ENCODE measurements at regions not wholly inside any gene's neighbourhood (a gene's known extent, or its start where the extent isn't known, plus 50 kb on each side); places are given as distances from the start of the nearest gene placed in this dataset.
"Not testable (repeated sequence)": the region's sequence is repeated elsewhere in the genome, so short reads cannot be mapped to it uniquely, and the experiment has no call there.

DNA sequence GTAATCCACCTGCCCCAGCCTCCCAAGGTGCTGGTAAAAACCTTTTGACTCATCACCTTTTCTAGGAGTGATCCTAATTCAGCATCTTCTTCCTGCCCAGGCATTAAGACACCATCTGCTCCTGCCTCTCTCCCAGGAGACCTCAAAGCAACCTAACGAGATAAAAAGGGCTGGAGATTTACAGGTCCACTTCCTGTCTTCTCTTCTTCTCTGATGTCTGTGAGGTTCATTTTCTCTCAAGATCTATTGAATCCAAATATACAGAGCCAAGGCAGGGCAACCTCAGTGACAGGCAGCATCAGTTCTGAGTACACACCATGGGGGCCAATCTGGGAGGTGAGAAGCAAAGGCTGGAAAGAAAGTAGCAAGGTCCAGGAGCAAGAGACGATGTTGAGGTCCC lies 219.4 kb downstream of the SETD4 start:
- DNase-seq: no peak

DNA sequence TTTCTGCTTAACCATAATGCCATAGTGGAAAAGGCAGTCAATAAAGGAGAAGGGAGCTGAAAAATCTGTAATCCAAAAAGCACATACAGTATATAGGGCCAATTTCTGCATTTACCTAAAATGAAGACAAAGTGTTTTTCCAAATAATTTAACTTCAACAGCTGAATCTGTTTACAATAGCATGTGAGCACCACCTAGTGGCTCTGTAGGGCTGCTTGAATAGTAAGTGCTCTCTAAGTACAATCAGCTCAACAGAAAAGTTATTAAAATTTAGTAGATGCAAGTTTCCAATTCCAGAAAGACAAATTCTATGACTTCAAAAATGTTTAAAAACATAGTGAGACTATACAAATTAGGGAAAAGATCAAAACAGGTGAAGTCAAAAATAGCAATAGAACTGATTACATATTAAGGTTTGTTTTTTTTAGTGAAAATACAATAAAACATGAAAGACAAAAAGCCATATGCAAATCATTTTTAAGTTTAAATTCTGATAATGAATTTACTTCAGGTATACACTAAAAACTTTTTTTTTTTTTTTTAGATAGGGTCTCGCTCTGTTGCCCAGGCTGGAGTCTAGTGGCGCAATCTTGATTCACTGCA lies 220.0 kb downstream of the SETD4 start:
- DNase-seq: peak; percentile 87

- DNase-seq: no peak
Observed at GRCh38 chr21:35838987-35839763, 221.2 kb downstream of the SETD4 start.

DNA sequence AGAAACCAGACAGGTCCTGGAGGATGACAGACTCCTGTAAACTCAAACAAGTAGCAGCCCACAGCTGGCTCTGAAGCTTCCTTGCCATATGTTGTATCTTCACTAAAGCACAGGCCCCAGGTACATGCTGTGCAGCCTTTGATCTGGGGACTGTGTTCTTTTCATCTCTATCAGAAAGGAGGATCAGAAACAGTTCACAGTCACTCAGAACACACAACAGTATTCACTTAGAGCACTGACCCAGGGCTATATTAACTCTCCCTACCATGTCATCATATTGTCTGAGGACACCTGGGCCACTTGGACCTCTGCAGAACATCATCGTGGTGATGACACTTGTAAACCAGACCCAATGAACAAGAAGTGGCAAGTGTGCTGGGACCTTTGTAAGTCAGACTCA lies 222.0 kb downstream of the SETD4 start:
- no peak for DNase-seq

- DNase-seq: no peak
Observed at GRCh38 chr21:35833991-35834390, 226.3 kb downstream of the SETD4 start.

DNA sequence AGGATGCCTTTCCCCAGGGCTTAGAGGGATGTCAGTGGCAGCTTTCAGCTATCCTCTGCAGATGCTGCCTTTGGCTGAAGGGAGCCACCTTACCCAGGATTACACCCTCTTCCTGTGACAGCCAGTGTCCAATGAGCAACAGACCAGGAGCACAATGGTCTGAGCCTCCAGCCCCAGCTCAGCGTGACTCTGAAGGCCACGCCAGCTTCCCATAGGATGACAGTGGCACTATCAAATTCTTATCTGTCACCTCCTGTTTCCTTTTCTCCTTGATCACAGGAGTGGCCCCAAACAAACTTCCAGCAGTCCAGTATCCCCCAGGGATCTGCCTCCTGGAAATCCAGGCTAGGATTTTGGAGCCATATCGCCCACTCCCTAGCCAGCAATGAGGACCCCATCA lies 226.9 kb downstream of the SETD4 start:
- no peak for DNase-seq

- DNase-seq: no peak
Observed at GRCh38 chr21:35831230-35831629, 229.1 kb downstream of the SETD4 start.

- no peak for DNase-seq
Observed at GRCh38 chr21:35829067-35829466, 231.3 kb downstream of the SETD4 start.

GRCh38 chr21:35828161-35828560 lies 232.2 kb downstream of the SETD4 start:
- no peak for DNase-seq

GRCh38 chr21:35827004-35827403 lies 233.3 kb downstream of the SETD4 start:
- DNase-seq: no peak

- no peak for DNase-seq
Observed at GRCh38 chr21:35825370-35826353, 234.7 kb downstream of the SETD4 start.

DNA sequence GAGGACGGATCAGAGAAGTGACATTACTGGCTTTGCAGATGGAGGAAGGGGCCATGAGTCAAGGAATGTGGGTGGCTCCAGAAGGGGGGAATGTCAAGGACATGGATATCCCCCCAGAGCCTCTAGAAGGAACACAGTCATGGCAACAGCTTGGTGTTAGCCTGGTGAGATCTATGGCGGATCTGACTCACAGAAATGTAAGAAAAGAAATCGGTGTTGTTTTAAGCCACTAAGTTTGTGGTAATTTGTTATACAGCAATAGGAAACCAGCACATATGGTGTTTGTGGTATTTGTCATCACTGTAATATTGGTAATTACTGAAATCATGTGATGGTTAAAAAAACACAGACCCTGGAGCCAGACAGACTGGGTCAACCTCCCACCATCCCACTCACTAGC lies 236.2 kb downstream of the SETD4 start:
- DNase-seq: peak; percentile 37

- no peak for DNase-seq
Observed at GRCh38 chr21:35819134-35819533, 241.2 kb downstream of the SETD4 start.

DNA sequence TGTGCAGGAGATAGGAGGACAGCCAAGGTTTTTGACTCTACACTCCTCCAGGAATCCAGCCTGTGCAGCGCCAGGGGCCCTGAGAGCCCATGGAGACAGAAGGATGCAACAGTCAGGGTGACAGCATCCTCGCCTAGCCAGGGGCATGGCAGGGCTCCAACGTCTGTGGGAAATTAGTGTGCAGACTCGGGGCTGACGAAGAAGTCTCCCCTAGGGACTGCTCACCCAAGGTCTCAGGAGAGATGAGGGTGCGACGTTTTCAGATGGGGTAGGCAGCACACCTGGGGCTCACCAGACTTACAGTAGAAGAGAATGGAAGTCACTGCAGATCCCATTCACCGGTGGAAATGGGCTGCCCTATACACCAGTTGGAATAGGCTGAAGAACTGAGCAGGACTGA lies 241.7 kb downstream of the SETD4 start:
- DNase-seq: no peak

DNA sequence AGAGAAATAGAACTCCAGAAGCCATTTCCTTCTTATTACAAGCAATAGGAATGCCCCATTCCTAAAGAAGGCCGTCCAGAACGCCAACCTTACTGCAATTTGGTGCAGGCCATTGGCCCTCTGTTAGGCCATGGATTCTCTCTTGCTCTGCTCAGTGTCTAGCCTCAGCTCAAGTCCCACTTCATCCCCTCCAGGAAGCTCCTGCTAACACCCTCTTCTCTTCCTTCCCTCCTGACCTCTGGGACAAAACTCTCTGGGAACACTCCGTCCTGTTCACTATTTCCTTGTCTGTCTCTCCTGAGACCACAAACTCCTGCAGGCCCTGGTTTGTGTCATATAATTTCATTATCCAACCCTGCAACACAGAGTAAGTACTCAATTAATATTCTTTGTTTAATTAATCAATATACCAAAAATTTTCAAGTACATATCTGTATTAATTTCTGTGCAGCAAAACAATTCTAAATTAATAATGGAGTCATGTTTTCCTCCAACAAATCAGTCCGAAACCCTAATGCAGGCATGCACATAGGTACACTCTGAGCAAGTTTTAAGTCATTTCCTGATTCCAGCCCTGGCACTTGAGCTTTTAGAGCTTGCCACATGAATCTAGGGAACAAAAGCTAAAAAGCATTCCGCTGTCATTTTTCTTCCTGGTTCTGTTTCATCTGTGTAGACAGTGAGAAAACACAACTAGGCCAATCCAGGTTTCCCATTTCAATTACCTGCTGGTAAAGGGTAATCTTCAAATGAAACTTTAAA lies 245.3 kb downstream of the SETD4 start:
- no peak for DNase-seq

DNA sequence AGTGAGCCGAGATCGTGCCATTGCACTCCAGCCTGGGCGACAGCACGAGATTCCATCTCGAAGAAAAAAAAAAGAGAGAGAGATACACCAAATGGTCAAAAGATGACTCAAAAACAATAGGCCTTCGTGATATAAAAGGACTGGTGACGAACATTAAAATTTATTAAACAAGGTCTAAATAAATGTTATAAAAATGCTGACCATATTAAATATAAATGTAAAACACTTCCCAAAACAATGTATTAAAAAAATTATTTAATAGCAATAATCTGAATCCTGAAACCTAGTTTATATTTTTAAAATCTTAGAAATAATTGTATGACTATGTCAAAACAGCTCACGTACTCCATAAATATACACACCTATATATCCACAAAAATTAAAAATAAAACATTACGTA lies 247.6 kb downstream of the SETD4 start:
- no peak for DNase-seq

DNA sequence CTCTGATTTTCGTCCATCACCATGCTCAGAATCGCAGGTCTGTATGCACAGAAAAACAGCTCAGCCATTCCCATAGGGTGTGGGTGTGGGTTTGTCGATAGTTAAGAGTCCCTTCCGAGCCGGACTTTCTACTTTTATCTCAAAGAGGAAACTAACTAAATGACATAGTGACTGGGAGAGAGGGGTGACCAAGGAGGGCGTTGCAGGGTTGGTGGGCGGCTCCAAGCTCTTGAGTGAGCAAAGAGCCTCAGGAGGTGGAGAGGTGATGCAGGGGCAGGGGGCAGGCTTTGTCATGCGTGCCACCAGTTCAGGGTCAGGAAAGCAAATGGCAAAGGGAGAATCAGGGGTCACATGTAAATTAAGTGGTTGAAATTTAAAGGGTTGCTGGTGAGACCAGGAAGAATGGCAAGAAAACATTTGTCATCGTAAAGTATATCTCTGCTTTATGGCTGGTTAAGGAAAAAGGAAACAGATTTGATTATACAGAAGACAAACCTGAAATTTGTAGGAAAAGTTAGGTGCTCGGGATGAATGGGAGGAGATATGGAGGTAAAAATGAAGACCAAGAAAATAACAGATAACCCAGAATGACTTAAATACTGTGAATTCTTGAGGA lies 249.0 kb downstream of the SETD4 start:
- no peak for DNase-seq

DNA sequence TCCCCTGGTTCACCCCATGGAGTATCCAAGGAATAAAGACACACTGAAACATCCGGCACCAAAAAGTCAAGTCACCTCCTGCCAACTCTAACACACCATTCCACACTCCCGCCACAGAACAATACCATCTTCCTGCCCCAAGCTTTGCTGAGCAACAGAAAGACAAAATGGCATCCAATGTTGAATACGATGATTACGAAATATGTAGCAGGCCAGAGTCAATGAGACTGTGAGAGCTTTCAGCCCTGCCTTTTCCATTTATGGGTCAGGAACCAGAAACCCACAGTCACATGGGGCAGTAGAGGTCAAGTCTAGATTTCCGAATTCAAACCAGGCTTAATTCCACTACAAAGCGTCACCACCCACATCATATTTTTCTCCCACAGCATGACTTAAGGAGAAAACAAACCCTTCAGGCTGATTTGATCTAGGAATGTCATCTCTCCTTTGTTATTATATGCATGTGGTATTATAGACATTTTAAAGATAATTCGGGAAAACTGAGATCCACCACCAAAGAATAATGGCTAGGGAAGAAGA lies 249.8 kb downstream of the SETD4 start:
- no peak for DNase-seq

GRCh38 chr21:35801391-35801790 lies 258.9 kb downstream of the SETD4 start:
- no peak for DNase-seq

GRCh38 chr21:35800796-35801385 lies 259.4 kb downstream of the SETD4 start:
- not testable (repeated sequence) for DNase-seq

DNA sequence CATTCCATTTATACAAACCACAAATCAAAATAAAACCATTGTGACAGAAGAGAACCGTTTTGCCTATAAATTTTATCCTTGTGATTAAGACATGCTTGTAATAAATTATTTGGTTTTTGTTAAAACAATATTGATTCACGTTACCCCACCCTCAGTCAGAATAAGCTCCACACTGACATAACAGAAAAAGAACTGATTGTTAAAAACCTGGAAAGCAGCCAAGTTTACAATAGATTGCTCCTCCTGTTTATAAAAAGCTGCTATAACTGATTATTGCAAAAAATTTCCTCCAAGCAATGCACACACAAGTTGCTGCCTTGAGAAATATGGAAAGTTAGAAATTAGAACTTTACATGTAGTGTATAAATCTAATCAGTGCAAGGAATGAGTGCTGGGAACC lies 263.5 kb downstream of the SETD4 start:
- no peak for DNase-seq

DNA sequence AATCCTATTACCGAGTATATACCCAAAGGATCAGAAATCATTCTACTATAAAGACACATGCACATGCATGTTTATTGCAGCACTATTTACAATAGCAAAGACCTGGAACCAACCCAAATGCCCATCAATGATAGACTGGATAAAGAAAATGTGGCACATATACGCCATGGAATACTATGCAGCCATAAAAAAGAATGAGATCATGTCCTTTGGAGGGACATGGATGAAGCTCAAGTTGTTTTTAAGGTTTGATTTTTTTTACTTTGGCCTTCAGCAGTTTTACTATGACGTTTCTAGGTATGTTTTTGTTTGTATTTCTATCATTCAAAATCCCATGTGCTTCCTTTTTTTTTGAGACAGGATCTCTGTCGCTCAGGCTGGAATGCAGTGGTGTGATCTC lies 265.8 kb downstream of the SETD4 start:
- DNase-seq: not testable (repeated sequence)

Data from fibroblast of upper back skin (primary cell).